ENCODE measurements at regions not wholly inside any gene's neighbourhood (a gene's known extent, or its start where the extent isn't known, plus 50 kb on each side); places are given as distances from the start of the nearest gene placed in this dataset.
"Not testable (repeated sequence)": the region's sequence is repeated elsewhere in the genome, so short reads cannot be mapped to it uniquely, and the experiment has no call there.

DNA sequence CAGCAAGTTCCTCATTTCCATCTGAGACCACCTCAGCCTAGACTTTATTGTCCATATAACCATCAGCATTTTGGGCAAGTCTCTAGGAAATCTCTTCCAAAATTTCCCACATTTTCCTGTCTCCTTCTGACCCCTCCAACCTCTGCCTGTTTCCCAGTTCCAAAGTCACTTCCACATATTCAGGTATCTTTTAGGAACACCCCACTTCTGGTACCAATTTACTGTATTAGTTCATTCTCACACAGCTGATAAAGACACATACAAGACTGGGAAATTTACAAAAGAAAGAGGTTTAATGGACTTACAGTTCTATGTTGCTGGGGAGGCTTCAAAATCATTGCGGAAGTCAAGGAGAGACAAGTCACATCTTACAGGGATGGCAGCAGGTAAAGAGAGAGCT, 103.6 kb downstream of the ART5 start:
- not testable (repeated sequence) for H3K4me1 ChIP-seq (ENCODE audit: control insufficient read depth in 1 of 2, low read depth in 2 of 2); H3K27me3 ChIP-seq (replicated peaks; ENCODE audit: insufficient read depth); H3K9me3 ChIP-seq; H3K4me3 ChIP-seq; H3K36me3 ChIP-seq; DNase-seq (ENCODE audit: low spot score); H3K27ac ChIP-seq; ATAC-seq (ENCODE audit: insufficient number of reproducible peaks, low FRiP score, low read depth)

GRCh38 chr11:3537254-3537653, 104.5 kb downstream of the ART5 start:
- H3K27me3 ChIP-seq (replicated peaks; ENCODE audit: insufficient read depth); H3K4me1 ChIP-seq (ENCODE audit: control insufficient read depth in 1 of 2, low read depth in 2 of 2); H3K4me3 ChIP-seq; DNase-seq (ENCODE audit: low spot score); H3K27ac ChIP-seq; H3K9me3 ChIP-seq; H3K36me3 ChIP-seq; ATAC-seq (ENCODE audit: insufficient number of reproducible peaks, low FRiP score, low read depth): not testable (repeated sequence)

GRCh38 chr11:3532958-3533357, 108.8 kb downstream of the ART5 start:
- DNase-seq (ENCODE audit: low spot score); H3K4me3 ChIP-seq; H3K27ac ChIP-seq; H3K27me3 ChIP-seq (replicated peaks; ENCODE audit: insufficient read depth); ATAC-seq (ENCODE audit: insufficient number of reproducible peaks, low FRiP score, low read depth); H3K9me3 ChIP-seq; H3K4me1 ChIP-seq (ENCODE audit: control insufficient read depth in 1 of 2, low read depth in 2 of 2); H3K36me3 ChIP-seq: not testable (repeated sequence)

GRCh38 chr11:3531280-3531679, 110.5 kb downstream of the ART5 start:
- ATAC-seq (ENCODE audit: insufficient number of reproducible peaks, low FRiP score, low read depth); H3K4me1 ChIP-seq (ENCODE audit: control insufficient read depth in 1 of 2, low read depth in 2 of 2); H3K27ac ChIP-seq; DNase-seq (ENCODE audit: low spot score); H3K27me3 ChIP-seq (replicated peaks; ENCODE audit: insufficient read depth); H3K36me3 ChIP-seq; H3K9me3 ChIP-seq; H3K4me3 ChIP-seq: not testable (repeated sequence)

DNA sequence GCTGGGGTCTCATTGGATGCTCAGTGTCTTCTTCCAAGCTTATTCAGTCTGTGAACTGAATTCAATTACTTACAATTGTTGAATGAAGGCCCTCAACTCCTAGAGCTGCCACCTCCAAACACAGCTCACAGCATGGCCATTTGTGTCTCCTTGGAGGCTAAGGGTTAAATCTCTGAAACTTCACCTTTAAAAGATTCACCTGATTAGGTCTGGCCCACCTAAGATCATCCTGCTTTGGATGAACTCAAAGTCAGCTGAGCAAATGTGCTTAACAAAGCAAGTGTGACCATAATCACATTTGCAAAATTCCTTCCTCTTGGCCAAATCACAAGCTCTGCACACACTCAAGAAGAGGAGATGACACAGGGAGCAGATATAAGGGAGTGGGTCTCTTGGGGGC, 118.2 kb downstream of the ART5 start:
- not testable (repeated sequence) for DNase-seq (ENCODE audit: low spot score); H3K4me3 ChIP-seq; H3K27me3 ChIP-seq (replicated peaks; ENCODE audit: insufficient read depth); H3K4me1 ChIP-seq (ENCODE audit: control insufficient read depth in 1 of 2, low read depth in 2 of 2); H3K27ac ChIP-seq; H3K36me3 ChIP-seq; ATAC-seq (ENCODE audit: insufficient number of reproducible peaks, low FRiP score, low read depth); H3K9me3 ChIP-seq

GRCh38 chr11:3520905-3521304, 120.9 kb downstream of the ART5 start:
- not testable (repeated sequence) for H3K4me1 ChIP-seq (ENCODE audit: control insufficient read depth in 1 of 2, low read depth in 2 of 2); H3K4me3 ChIP-seq; H3K27me3 ChIP-seq (replicated peaks; ENCODE audit: insufficient read depth); ATAC-seq (ENCODE audit: insufficient number of reproducible peaks, low FRiP score, low read depth); DNase-seq (ENCODE audit: low spot score); H3K36me3 ChIP-seq; H3K9me3 ChIP-seq; H3K27ac ChIP-seq

- not testable (repeated sequence) for DNase-seq (ENCODE audit: low spot score); H3K4me3 ChIP-seq; ATAC-seq (ENCODE audit: insufficient number of reproducible peaks, low FRiP score, low read depth); H3K4me1 ChIP-seq (ENCODE audit: control insufficient read depth in 1 of 2, low read depth in 2 of 2); H3K27ac ChIP-seq; H3K36me3 ChIP-seq; H3K27me3 ChIP-seq (replicated peaks; ENCODE audit: insufficient read depth); H3K9me3 ChIP-seq
These were observed 122.0 kb downstream of the ART5 start for GRCh38 chr11:3519841-3520240.

- ATAC-seq (ENCODE audit: insufficient number of reproducible peaks, low FRiP score, low read depth); H3K4me1 ChIP-seq (ENCODE audit: control insufficient read depth in 1 of 2, low read depth in 2 of 2); H3K9me3 ChIP-seq; H3K27ac ChIP-seq; DNase-seq (ENCODE audit: low spot score); H3K4me3 ChIP-seq; H3K27me3 ChIP-seq (replicated peaks; ENCODE audit: insufficient read depth); H3K36me3 ChIP-seq: not testable (repeated sequence)
These were observed 124.7 kb downstream of the ART5 start for GRCh38 chr11:3516934-3517567.

- not testable (repeated sequence) for DNase-seq (ENCODE audit: low spot score); H3K27me3 ChIP-seq (replicated peaks; ENCODE audit: insufficient read depth); H3K27ac ChIP-seq; H3K4me3 ChIP-seq; H3K9me3 ChIP-seq; H3K36me3 ChIP-seq; ATAC-seq (ENCODE audit: insufficient number of reproducible peaks, low FRiP score, low read depth)
- H3K4me1 ChIP-seq (ENCODE audit: control insufficient read depth in 1 of 2, low read depth in 2 of 2) = peaks cover 0 to 10% of the 10 kb centered on the region in 2 donors
These were observed 125.4 kb downstream of the ART5 start for GRCh38 chr11:3516345-3516933.

- not testable (repeated sequence) for H3K27ac ChIP-seq; H3K9me3 ChIP-seq; ATAC-seq (ENCODE audit: insufficient number of reproducible peaks, low FRiP score, low read depth); DNase-seq (ENCODE audit: low spot score); H3K36me3 ChIP-seq; H3K4me3 ChIP-seq; H3K27me3 ChIP-seq (replicated peaks; ENCODE audit: insufficient read depth)
- peaks cover 0 to 10% of the 10 kb centered on the region in 2 donors for H3K4me1 ChIP-seq (ENCODE audit: control insufficient read depth in 1 of 2, low read depth in 2 of 2)
These were observed 127.0 kb downstream of the ART5 start for GRCh38 chr11:3514635-3515424.

GRCh38 chr11:3513311-3513710, 128.5 kb downstream of the ART5 start:
- H3K9me3 ChIP-seq; H3K27ac ChIP-seq; H3K4me3 ChIP-seq; ATAC-seq (ENCODE audit: insufficient number of reproducible peaks, low FRiP score, low read depth); H3K27me3 ChIP-seq (replicated peaks; ENCODE audit: insufficient read depth); H3K36me3 ChIP-seq; DNase-seq (ENCODE audit: low spot score): not testable (repeated sequence)
- peaks cover 0 to 10% of the 10 kb centered on the region in 2 donors for H3K4me1 ChIP-seq (ENCODE audit: control insufficient read depth in 1 of 2, low read depth in 2 of 2)

DNA sequence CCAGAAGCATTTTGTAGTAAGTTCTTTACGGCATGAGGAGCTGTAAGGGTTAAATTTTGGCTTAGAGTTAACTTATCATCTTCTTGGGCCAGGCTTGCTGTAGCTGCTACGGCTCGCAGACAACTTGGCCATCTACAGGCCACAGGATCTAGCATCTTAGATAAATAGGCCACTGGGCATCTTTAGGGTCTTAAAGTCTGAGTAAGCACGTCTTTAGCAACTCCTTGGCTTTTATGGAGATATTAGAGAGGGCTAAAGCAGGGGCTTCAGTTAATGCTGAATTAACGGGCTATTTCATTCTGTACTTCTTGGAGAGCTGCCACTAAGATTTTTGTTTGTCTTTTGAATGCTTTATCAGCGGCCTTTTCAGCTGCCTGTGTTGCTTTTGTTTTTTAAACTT, 129.0 kb downstream of the ART5 start:
- DNase-seq (ENCODE audit: low spot score); H3K36me3 ChIP-seq; ATAC-seq (ENCODE audit: insufficient number of reproducible peaks, low FRiP score, low read depth); H3K9me3 ChIP-seq; H3K27ac ChIP-seq; H3K4me3 ChIP-seq; H3K27me3 ChIP-seq (replicated peaks; ENCODE audit: insufficient read depth): not testable (repeated sequence)
- peaks cover 0 to 10% of the 10 kb centered on the region in 2 donors for H3K4me1 ChIP-seq (ENCODE audit: control insufficient read depth in 1 of 2, low read depth in 2 of 2)
